Fibroblast of lung (primary cell): ENCODE measurements at regions not wholly inside any gene's neighbourhood (a gene's known extent, or its start where the extent isn't known, plus 50 kb on each side); places are given as distances from the start of the nearest gene placed in this dataset.

ENCODE experiments used
- DNase-seq, 2 donors: peaks; one replicate each; pipeline versions ENCODE4 v3.0.0 to v3.0.0-alpha.2; 2010; ENCODE audit warnings: low read depth in 2 of 2
- H2AFZ ChIP-seq: 2 replicates; pipeline ENCODE4 v1.5.1; 2012; ENCODE audit warnings: low read length, control low read depth, inconsistent platforms
- H3K27ac ChIP-seq: 2 replicates; pipeline ENCODE4 v1.5.1; 2011; ENCODE audit warnings: low read length, control low read depth; ENCODE audit not compliant: insufficient read depth
- H3K27me3 ChIP-seq: 2 replicates; pipeline ENCODE4 v1.5.1; 2011; ENCODE audit warnings: mild to moderate bottlenecking, low read length; ENCODE audit not compliant: control insufficient read depth, insufficient read depth
- H3K36me3 ChIP-seq: 2 replicates; pipeline ENCODE4 v1.5.1; 2011; ENCODE audit warnings: low read length; ENCODE audit not compliant: control insufficient read depth, insufficient read depth
- H3K4me1 ChIP-seq: 2 replicates; pipeline ENCODE4 v1.5.1; 2011; ENCODE audit warnings: low read length; ENCODE audit not compliant: control insufficient read depth, insufficient read depth; ENCODE audit errors: extremely low read depth
- H3K4me2 ChIP-seq: 2 replicates; pipeline ENCODE4 v1.5.1; 2011; ENCODE audit warnings: low read length, control low read depth; ENCODE audit not compliant: insufficient read depth; ENCODE audit errors: extremely low read depth
- H3K4me3 ChIP-seq, 4 experiments: fragments of 200-600 bp in 1 of 4; sonication (generic) in 1 of 4; replicated peaks in 1 of 4; 2 replicates each; pipeline ENCODE4 v1.5.1; 2011 to 2016; ENCODE audit warnings: low read length in 4 of 4, low read depth in 3 of 4, mild to moderate bottlenecking in 3 of 4, control low read depth in 2 of 4, inconsistent platforms in 1 of 4, mixed read lengths in 1 of 4; ENCODE audit not compliant: insufficient read depth in 1 of 4; ENCODE audit errors: control extremely low read depth in 1 of 4
- H3K79me2 ChIP-seq: 2 replicates; pipeline ENCODE4 v1.5.1; 2012; ENCODE audit warnings: mild to moderate bottlenecking, low read length, inconsistent platforms; ENCODE audit not compliant: control insufficient read depth, insufficient read depth
- H3K9ac ChIP-seq: 2 replicates; pipeline ENCODE4 v1.5.1; 2011; ENCODE audit warnings: mild to moderate bottlenecking, low read length, control low read depth; ENCODE audit not compliant: insufficient read depth
- H3K9me3 ChIP-seq: 2 replicates; pipeline ENCODE4 v1.5.1; 2012; ENCODE audit warnings: low read depth, low read length; ENCODE audit not compliant: control insufficient read depth, insufficient read depth
- H4K20me1 ChIP-seq: 2 replicates; pipeline ENCODE4 v1.5.1; 2011; ENCODE audit warnings: low read length; ENCODE audit not compliant: control insufficient read depth, insufficient read depth; ENCODE audit errors: extremely low read depth
- EZH2 ChIP-seq: IDR thresholded peaks from 2 replicates; pipeline ENCODE4 v1.5.1; 2012; ENCODE audit warnings: low read length, control low read depth, mild to moderate bottlenecking; ENCODE audit errors: missing control alignments
- TF ChIP-seq, protein P1 (sequence below), 2 donors: IDR thresholded peaks in 1 of 2; conservative IDR thresholded peaks in 1 of 2; 1 replicate in 1 of 2; 2 replicates in 1 of 2; pipeline ENCODE4 v1.5.1; 2011 to 2012; ENCODE audit warnings: low read length in 2 of 2, control low read depth in 1 of 2, inconsistent platforms in 1 of 2, low read depth in 1 of 2, mild to moderate bottlenecking in 1 of 2

DNA sequence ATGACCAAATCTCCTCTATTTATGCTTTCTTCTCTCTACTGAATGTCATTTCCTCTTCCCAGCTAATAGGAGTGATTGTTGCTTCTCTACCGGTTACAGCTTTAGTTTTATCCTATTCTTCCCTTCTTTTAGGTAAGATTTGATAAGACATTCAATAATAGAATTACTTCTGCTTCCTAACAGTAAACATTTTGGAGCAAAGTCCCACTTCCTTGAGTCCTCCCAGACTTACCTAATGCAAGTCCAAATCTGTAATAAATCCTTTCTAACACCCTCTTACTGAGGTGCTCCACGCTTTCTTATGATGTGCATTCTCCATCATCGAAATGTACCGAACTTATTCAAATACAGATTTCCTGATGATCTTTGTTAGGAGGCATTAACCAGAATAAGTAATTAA is 79.2 kb upstream of the GPM6A start:
- no peaks in the 10 kb centered on the region for H3K36me3 ChIP-seq
- TF ChIP-seq EZH2, result no peak
- TF ChIP-seq, protein P1, sequence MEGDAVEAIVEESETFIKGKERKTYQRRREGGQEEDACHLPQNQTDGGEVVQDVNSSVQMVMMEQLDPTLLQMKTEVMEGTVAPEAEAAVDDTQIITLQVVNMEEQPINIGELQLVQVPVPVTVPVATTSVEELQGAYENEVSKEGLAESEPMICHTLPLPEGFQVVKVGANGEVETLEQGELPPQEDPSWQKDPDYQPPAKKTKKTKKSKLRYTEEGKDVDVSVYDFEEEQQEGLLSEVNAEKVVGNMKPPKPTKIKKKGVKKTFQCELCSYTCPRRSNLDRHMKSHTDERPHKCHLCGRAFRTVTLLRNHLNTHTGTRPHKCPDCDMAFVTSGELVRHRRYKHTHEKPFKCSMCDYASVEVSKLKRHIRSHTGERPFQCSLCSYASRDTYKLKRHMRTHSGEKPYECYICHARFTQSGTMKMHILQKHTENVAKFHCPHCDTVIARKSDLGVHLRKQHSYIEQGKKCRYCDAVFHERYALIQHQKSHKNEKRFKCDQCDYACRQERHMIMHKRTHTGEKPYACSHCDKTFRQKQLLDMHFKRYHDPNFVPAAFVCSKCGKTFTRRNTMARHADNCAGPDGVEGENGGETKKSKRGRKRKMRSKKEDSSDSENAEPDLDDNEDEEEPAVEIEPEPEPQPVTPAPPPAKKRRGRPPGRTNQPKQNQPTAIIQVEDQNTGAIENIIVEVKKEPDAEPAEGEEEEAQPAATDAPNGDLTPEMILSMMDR (conservative IDR thresholded peaks at IDR 0.05 in 1 of 2, IDR thresholded peaks at IDR 0.05 in 1 of 2; ENCODE audit: low read depth in 1 of 2, low read length in 2 of 2), result no peak
- no peaks in the 10 kb centered on the region for H3K27me3 ChIP-seq
- no peaks in the 10 kb centered on the region for H4K20me1 ChIP-seq
- H3K9me3 ChIP-seq, result no peaks in the 10 kb centered on the region
- H3K4me3 ChIP-seq, result no peak overlapping the region
- H3K4me1 ChIP-seq, result no peaks in the 10 kb centered on the region
- H3K79me2 ChIP-seq, result no peaks in the 10 kb centered on the region
- no peak overlapping the region for H2AFZ ChIP-seq
- no peak for DNase-seq
- no peak overlapping the region for H3K9ac ChIP-seq
- no peak overlapping the region for H3K4me2 ChIP-seq
- H3K27ac ChIP-seq, result no peak overlapping the region

DNA sequence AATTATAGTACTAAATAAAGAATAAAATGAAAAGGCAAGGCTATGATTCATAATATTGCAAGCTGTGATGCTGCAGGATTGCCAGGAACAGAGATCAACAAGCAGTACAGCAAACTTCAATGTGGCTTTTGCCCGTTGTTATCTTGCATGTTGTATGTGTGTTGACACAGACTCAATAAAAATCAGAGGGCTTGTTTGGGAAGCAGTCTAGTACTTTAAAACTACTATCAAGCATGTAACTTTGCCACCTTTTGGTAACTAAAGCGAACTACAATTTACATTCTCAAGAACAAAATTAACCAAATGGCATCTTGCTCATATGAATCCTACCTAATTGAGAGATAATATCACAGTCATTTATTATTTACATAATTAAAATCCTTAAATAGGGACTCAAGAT is 79.8 kb upstream of the GPM6A start:
- no peaks in the 10 kb centered on the region for H3K27me3 ChIP-seq
- H3K4me1 ChIP-seq, result no peaks in the 10 kb centered on the region
- H3K4me3 ChIP-seq, result no peak overlapping the region
- H3K4me2 ChIP-seq, result no peak overlapping the region
- TF ChIP-seq, protein P1 (conservative IDR thresholded peaks at IDR 0.05 in 1 of 2, IDR thresholded peaks at IDR 0.05 in 1 of 2; ENCODE audit: low read depth in 1 of 2, low read length in 2 of 2), result peak in 1 of 2 donors; percentile 34
- TF ChIP-seq EZH2, result no peak
- no peaks in the 10 kb centered on the region for H3K79me2 ChIP-seq
- H3K9me3 ChIP-seq, result no peaks in the 10 kb centered on the region
- no peak overlapping the region for H3K9ac ChIP-seq
- no peaks in the 10 kb centered on the region for H4K20me1 ChIP-seq
- no peaks in the 10 kb centered on the region for H3K36me3 ChIP-seq
- H2AFZ ChIP-seq, result no peak overlapping the region
- H3K27ac ChIP-seq, result no peak overlapping the region
- peak; percentile 39 to 44 for DNase-seq

DNA sequence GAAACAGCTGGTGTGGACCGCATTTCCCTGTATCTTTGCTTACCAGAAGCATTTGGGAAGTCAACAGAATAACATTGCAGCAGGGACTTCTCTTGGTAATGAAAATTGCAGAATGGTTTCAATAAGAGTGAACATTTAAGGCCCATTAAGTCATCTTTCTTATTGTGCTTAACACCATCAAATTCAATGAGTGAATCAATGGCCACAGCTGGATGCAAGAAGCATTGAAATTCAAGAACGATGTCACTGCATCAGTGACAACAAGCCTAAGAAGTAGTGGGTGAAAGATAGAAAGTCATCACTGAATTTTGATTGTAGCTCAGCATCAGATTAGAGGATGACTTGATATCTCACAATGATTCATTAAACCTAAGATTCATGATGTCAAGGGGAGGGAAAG is 93.9 kb upstream of the GPM6A start:
- no peaks in the 10 kb centered on the region for H3K9me3 ChIP-seq
- H3K4me1 ChIP-seq, result no peaks in the 10 kb centered on the region
- no peaks in the 10 kb centered on the region for H3K79me2 ChIP-seq
- TF ChIP-seq, protein P1 (conservative IDR thresholded peaks at IDR 0.05 in 1 of 2, IDR thresholded peaks at IDR 0.05 in 1 of 2; ENCODE audit: low read depth in 1 of 2, low read length in 2 of 2), result no peak
- H3K27me3 ChIP-seq, result no peaks in the 10 kb centered on the region
- no peak overlapping the region for H2AFZ ChIP-seq
- H3K4me3 ChIP-seq, result no peak overlapping the region
- H4K20me1 ChIP-seq, result no peaks in the 10 kb centered on the region
- no peaks in the 10 kb centered on the region for H3K36me3 ChIP-seq
- H3K4me2 ChIP-seq, result no peak overlapping the region
- H3K27ac ChIP-seq, result no peak overlapping the region
- no peak overlapping the region for H3K9ac ChIP-seq
- DNase-seq, result no peak
